ENCODE measurements at regions not wholly inside any gene's neighbourhood (a gene's known extent, or its start where the extent isn't known, plus 50 kb on each side); places are given as distances from the start of the nearest gene placed in this dataset.

GRCh38 chr6:127019828-127020227 lies 98.6 kb upstream of the RSPO3 start:
- TF ChIP-seq CTCF (IDR thresholded peaks at IDR 0.05) = no peak
- no peak for TF ChIP-seq POLR2A (IDR thresholded peaks at IDR 0.05)

Measured in body of pancreas (tissue), 4 donors.